ENCODE measurements at regions not wholly inside any gene's neighbourhood (a gene's known extent, or its start where the extent isn't known, plus 50 kb on each side); places are given as distances from the start of the nearest gene placed in this dataset.

DNA sequence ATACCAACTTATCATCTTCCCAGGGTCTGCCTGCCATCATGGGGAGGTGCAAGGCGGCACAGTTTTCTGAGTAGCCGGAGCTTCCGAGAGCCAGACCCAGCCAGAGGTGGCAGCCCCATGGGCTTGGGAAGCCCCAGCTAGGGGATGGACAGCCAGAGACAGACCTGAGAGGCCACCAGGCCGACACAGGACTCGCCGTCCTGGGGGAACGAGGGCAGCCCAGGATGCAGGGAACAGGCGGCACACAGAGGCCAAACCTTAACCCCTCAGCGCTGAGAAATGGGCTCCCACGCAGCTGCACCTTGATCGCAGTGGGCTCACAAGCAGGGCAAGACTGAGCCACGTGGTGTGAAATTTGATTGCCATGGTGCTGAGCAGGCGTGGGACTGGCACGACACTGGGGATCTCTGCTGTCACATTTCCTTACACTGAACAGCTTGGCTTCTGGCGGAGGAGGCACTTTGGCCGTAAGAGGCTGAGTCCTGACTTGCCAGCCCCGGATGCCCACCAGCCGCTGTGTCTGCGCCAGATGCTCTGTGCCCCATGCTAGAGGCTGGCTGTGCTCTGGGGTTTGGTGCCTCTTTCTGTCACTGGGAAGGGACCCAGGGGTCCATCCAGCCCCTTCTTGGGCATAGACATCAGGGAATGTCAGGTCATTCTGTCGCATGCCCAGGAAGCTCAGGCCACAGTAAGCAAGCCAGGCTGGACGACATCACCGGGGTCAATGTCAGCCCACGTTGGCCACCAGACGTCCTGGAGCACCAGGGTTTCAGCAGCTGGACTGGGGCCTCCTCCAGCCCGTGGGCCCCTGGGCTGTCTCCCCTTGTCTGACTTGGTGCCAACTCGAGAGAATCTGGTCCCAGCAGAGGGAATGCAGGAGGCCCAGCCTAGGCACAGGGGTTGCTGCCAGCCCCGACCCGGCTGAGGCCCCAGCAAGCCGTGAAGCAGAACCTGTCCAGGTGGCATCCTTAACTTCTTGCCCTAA, 312.1 kb upstream of the MYT1L start:
- no peak overlapping the region for H3K4me3 ChIP-seq
- peaks cover 0 to 17% (median 0%) of the 10 kb centered on the region in 4 donors for H3K27me3 ChIP-seq
- no peaks in the 10 kb centered on the region for H3K36me3 ChIP-seq
- 91% methylated on average over 16 of the region's 29 CpGs for WGBS
- peaks cover 0 to 4% (median 1%) of the 10 kb centered on the region in 4 donors for H3K9me3 ChIP-seq
- no peak for DNase-seq (ENCODE audit: extremely low spot score)
- H3K4me1 ChIP-seq, result peaks cover 0 to 3% (median 0%) of the 10 kb centered on the region in 4 donors
- no peak overlapping the region for H3K27ac ChIP-seq (replicated peaks in 1 of 4)
- TF ChIP-seq, protein P1, sequence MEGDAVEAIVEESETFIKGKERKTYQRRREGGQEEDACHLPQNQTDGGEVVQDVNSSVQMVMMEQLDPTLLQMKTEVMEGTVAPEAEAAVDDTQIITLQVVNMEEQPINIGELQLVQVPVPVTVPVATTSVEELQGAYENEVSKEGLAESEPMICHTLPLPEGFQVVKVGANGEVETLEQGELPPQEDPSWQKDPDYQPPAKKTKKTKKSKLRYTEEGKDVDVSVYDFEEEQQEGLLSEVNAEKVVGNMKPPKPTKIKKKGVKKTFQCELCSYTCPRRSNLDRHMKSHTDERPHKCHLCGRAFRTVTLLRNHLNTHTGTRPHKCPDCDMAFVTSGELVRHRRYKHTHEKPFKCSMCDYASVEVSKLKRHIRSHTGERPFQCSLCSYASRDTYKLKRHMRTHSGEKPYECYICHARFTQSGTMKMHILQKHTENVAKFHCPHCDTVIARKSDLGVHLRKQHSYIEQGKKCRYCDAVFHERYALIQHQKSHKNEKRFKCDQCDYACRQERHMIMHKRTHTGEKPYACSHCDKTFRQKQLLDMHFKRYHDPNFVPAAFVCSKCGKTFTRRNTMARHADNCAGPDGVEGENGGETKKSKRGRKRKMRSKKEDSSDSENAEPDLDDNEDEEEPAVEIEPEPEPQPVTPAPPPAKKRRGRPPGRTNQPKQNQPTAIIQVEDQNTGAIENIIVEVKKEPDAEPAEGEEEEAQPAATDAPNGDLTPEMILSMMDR (IDR thresholded peaks at IDR 0.05), result no peak
- TF ChIP-seq EP300 (IDR thresholded peaks at IDR 0.05), result no peak
- TF ChIP-seq POLR2A (IDR thresholded peaks at IDR 0.05; ENCODE audit: low read depth), result no peak
- no peak for TF ChIP-seq POLR2AphosphoS5 (IDR thresholded peaks at IDR 0.05)
- intact Hi-C loops (cut with DNase I), result no loop called here

DNA sequence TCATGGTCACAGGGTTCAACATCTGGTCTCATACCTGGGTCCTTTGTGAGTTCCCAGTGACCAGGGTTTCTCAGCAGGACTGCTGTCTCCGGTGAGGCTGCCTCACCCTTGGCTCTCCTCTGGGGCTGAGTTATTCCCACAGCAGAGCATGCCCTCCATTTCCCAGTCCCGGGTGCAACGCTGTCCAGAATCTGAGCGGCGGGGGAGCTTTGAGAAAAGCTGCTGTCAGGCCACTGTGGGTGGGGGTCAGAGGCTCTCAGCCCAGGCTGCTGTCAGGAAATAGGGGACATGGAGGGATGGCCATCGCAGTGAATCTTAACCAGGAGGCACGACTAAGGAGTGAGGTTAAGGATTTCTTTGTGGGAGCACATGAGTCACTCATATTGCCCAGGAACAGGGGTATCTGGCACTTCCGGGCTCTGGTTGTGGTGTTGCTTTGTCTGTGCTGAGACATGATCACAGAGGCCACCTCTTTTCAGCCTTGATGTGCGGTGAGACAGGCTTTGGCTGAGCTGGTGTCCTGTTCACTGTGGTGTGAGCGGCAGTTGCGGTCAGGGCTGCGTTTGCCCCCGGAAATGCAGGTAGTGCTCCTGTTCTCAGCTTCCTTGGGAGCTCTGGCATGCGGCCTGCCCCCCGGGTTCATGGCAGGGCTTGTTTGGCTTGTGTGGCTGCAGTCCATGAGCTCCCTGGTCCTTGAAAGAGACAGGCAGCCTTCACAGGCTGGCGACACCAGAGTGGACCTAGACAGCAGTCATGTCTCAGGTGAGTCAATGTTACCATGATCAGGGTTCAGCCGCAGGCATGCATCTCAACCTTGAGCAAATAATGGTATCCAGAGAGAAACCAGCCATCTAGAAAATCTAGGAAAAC, 310.7 kb upstream of the MYT1L start:
- no peaks in the 10 kb centered on the region for H3K9me3 ChIP-seq
- H3K4me3 ChIP-seq, result no peak overlapping the region
- no peak for DNase-seq (ENCODE audit: extremely low spot score)
- H3K4me1 ChIP-seq, result peaks cover 0 to 3% (median 0%) of the 10 kb centered on the region in 4 donors
- intact Hi-C loops (cut with DNase I), result no loop called here
- H3K36me3 ChIP-seq, result no peaks in the 10 kb centered on the region
- peaks cover 0 to 17% (median 0%) of the 10 kb centered on the region in 4 donors for H3K27me3 ChIP-seq
- TF ChIP-seq, protein P1 (IDR thresholded peaks at IDR 0.05), result no peak
- TF ChIP-seq EP300 (IDR thresholded peaks at IDR 0.05), result no peak
- TF ChIP-seq POLR2A (IDR thresholded peaks at IDR 0.05; ENCODE audit: low read depth), result no peak
- TF ChIP-seq POLR2AphosphoS5 (IDR thresholded peaks at IDR 0.05), result no peak
- H3K27ac ChIP-seq (replicated peaks in 1 of 4), result no peak overlapping the region
- WGBS, result 87% methylated on average over 10 of the region's 17 CpGs

DNA sequence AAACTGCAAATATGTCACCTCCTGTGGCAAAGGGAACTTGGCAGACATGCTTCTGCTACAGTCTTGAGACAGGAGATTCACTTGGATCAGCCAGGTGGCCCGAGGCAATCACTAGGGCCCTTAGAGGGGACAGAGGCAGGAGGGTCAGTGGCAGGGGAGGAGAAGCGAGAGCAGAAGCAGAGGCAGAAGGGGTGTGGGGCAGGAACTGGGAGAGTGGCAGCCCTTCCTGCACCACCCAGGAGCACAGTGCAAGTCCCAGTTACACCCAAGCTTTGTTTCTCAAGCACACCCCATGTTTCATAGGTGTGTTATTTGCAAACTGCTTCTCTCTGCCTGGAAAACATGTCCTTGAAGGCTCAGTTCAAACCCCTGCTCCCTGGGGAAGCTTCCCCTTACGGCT, 309.7 kb upstream of the MYT1L start:
- Histone ChIP-seq H3K36me3 (no peaks in the 10 kb centered on the region), H3K27me3 (peaks cover 0 to 17% (median 0%) of the 10 kb centered on the region in 4 donors), H3K27ac (replicated peaks in 1 of 4) (no peak overlapping the region), H3K9me3 (no peaks in the 10 kb centered on the region), H3K4me1 (peaks cover 0 to 3% (median 0%) of the 10 kb centered on the region in 4 donors), H3K4me3 (no peak overlapping the region)
- no peak for DNase-seq (ENCODE audit: extremely low spot score)
- 83% methylated on average over 3 of the region's 3 CpGs for WGBS
- intact Hi-C loops (cut with DNase I), result no loop called here
- TF ChIP-seq POLR2AphosphoS5 (IDR thresholded peaks at IDR 0.05), result no peak
- TF ChIP-seq, protein P1 (IDR thresholded peaks at IDR 0.05), result no peak
- TF ChIP-seq POLR2A (IDR thresholded peaks at IDR 0.05; ENCODE audit: low read depth), result no peak
- no peak for TF ChIP-seq EP300 (IDR thresholded peaks at IDR 0.05)

DNA sequence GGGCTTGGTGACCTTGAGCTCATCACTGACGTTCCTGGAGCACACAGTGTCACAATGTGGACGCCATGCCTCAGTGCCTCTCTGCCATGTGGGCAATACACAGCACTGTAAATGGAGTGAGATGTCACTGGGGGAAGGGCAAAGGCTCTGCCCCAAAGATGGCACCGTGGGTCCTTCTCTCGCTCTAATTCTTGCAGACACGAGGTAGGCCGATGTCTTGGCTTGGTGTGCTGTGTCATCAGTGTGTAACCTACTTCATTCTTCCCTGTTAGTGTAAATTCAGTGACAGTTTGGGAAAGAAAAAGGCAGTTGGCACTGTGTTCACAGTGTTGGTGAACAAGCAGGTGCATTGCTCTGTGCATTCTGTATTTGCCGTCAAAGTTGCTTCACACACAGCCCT, 309.3 kb upstream of the MYT1L start:
- H3K9me3 ChIP-seq, result no peaks in the 10 kb centered on the region
- DNase-seq (ENCODE audit: extremely low spot score), result no peak
- 93% methylated on average over 7 of the region's 7 CpGs for WGBS
- no peak overlapping the region for H3K27ac ChIP-seq (replicated peaks in 1 of 4)
- H3K4me3 ChIP-seq, result no peak overlapping the region
- peaks cover 0 to 12% (median 0%) of the 10 kb centered on the region in 4 donors for H3K27me3 ChIP-seq
- intact Hi-C loops (cut with DNase I), result no loop called here
- no peaks in the 10 kb centered on the region for H3K36me3 ChIP-seq
- peaks cover 0 to 3% (median 0%) of the 10 kb centered on the region in 4 donors for H3K4me1 ChIP-seq
- TF ChIP-seq POLR2A (IDR thresholded peaks at IDR 0.05; ENCODE audit: low read depth), result no peak
- no peak for TF ChIP-seq POLR2AphosphoS5 (IDR thresholded peaks at IDR 0.05)
